ENCODE measurements at regions not wholly inside any gene's neighbourhood (a gene's known extent, or its start where the extent isn't known, plus 50 kb on each side); places are given as distances from the start of the nearest gene placed in this dataset.

- no peak for TF ChIP-seq CTCF (IDR thresholded peaks at IDR 0.05)
- TF ChIP-seq SP1 (CRISPR knock-in tag; conservative IDR thresholded peaks at IDR 0.05): no peak
- TF ChIP-seq ATF6 (CRISPR knock-in tag; IDR thresholded peaks at IDR 0.05): no peak
- TF ChIP-seq ELF4 (CRISPR knock-in tag; IDR thresholded peaks at IDR 0.05; ENCODE audit: low read depth): no peak
These were observed 64.5 kb upstream of the BMP2K start for GRCh38 chr4:78711676-78712075.

Data from WTC11 (cell line).